ENCODE measurements at regions not wholly inside any gene's neighbourhood (a gene's known extent, or its start where the extent isn't known, plus 50 kb on each side); places are given as distances from the start of the nearest gene placed in this dataset.

GRCh38 chr2:38432820-38433606 is 55.9 kb upstream of the ATL2 start:
- TF ChIP-seq CTCF (IDR thresholded peaks at IDR 0.05) (no peak), EP300 (IDR thresholded peaks at IDR 0.05) (no peak), POLR2A (IDR thresholded peaks at IDR 0.05; ENCODE audit: low read depth) (no peak)
